SH-SY5Y (cell line): ENCODE measurements at regions not wholly inside any gene's neighbourhood (a gene's known extent, or its start where the extent isn't known, plus 50 kb on each side); places are given as distances from the start of the nearest gene placed in this dataset.
A peak's percentile ranks its signal among the peaks of the same experiment; 100 is the strongest.

ENCODE experiments used
- GATA2 ChIP-seq: IDR thresholded peaks from 2 replicates; pipeline ENCODE4 v1.6.1; 2011; ENCODE audit warnings: mild to moderate bottlenecking, low read depth, low read length
- GATA3 ChIP-seq: IDR thresholded peaks from 2 replicates; pipeline ENCODE4 v1.6.1; 2011; ENCODE audit warnings: low read depth, mild to moderate bottlenecking, low read length, moderate library complexity

- TF ChIP-seq GATA2: no peak
- no peak for TF ChIP-seq GATA3
Measured at GRCh38 chr10:77713521-77714280, 76.1 kb upstream of the KCNMA1 start.

GRCh38 chr10:77712207-77712606, 74.6 kb upstream of the KCNMA1 start:
- TF ChIP-seq GATA2 (no peak), GATA3 (no peak)

- TF ChIP-seq GATA2: no peak
- TF ChIP-seq GATA3: no peak
Measured at GRCh38 chr10:77711683-77712049, 74.1 kb upstream of the KCNMA1 start.

GRCh38 chr10:77710759-77711682, 73.4 kb upstream of the KCNMA1 start:
- TF ChIP-seq GATA2 (no peak), GATA3 (no peak)

GRCh38 chr10:77710081-77710551, 72.5 kb upstream of the KCNMA1 start:
- TF ChIP-seq GATA3: no peak
- no peak for TF ChIP-seq GATA2

GRCh38 chr10:77707570-77707969, 70.0 kb upstream of the KCNMA1 start:
- TF ChIP-seq GATA3: 0 out of 2 replicates have a peak, but pooled peaks have one; percentile 36
- TF ChIP-seq GATA2: no peak

GRCh38 chr10:77702166-77702565, 64.6 kb upstream of the KCNMA1 start:
- TF ChIP-seq GATA2 (no peak), GATA3 (no peak)

GRCh38 chr10:77700086-77700485, 62.5 kb upstream of the KCNMA1 start:
- TF ChIP-seq GATA2 (no peak), GATA3 (no peak)

- TF ChIP-seq GATA3 (no peak), GATA2 (no peak)
Measured at GRCh38 chr10:77699080-77699645, 61.6 kb upstream of the KCNMA1 start.

- TF ChIP-seq GATA3 (no peak), GATA2 (no peak)
Measured at GRCh38 chr10:77698267-77698931, 60.8 kb upstream of the KCNMA1 start.

GRCh38 chr10:77696584-77696983, 59.0 kb upstream of the KCNMA1 start:
- TF ChIP-seq GATA2 (no peak), GATA3 (no peak)

GRCh38 chr10:77695186-77695585, 57.6 kb upstream of the KCNMA1 start:
- no peak for TF ChIP-seq GATA2
- TF ChIP-seq GATA3: no peak

- TF ChIP-seq GATA3 (no peak), GATA2 (no peak)
Measured at GRCh38 chr10:77692782-77693181, 55.2 kb upstream of the KCNMA1 start.

GRCh38 chr10:77689339-77689738, 51.7 kb upstream of the KCNMA1 start:
- no peak for TF ChIP-seq GATA3
- TF ChIP-seq GATA2: no peak
